ENCODE measurements at regions not wholly inside any gene's neighbourhood (a gene's known extent, or its start where the extent isn't known, plus 50 kb on each side); places are given as distances from the start of the nearest gene placed in this dataset.

DNA sequence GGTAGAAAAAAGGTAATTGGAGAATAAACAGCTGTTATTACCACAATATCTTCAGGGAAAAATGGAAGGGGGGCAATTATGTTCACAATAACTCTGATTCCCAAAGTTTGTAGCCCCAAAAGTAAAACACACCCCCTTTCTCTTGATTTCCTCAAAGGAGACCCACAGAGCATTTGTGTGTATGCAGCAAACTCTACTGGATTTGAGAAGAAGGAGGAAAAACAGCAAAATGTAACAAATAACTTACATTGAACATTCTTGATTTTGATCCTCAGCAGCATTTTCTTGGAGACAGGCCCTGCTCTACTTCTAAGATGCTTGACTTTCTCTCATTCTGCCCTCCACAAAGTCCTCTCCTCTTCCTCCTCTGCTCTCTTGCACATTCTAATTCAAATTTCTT is 420.8 kb upstream of the EDIL3 start:
- Histone ChIP-seq H3K27me3 (ENCODE audit: control insufficient read depth in 3 of 3, insufficient read depth in 3 of 3, low read length in 3 of 3) (no peaks in the 10 kb centered on the region), H3K4me3 (ENCODE audit: low read depth in 1 of 3, low read length in 3 of 3) (no peak overlapping the region), H3K36me3 (ENCODE audit: control insufficient read depth in 3 of 3, insufficient read depth in 2 of 3, low read depth in 1 of 3, low read length in 3 of 3) (no peaks in the 10 kb centered on the region), H3K9me3 (ENCODE audit: control insufficient read depth in 2 of 2, insufficient read depth in 1 of 2, low read depth in 1 of 2, low read length in 1 of 2) (no peaks in the 10 kb centered on the region), H3K27ac (ENCODE audit: low read depth in 1 of 3, low read length in 2 of 3) (no peak overlapping the region), H3K4me1 (ENCODE audit: control insufficient read depth in 3 of 3, insufficient read depth in 2 of 3, low read depth in 1 of 3, low read length in 2 of 3) (no peaks in the 10 kb centered on the region)
- FAIRE-seq, result no peak
- no peak for DNase-seq

DNA sequence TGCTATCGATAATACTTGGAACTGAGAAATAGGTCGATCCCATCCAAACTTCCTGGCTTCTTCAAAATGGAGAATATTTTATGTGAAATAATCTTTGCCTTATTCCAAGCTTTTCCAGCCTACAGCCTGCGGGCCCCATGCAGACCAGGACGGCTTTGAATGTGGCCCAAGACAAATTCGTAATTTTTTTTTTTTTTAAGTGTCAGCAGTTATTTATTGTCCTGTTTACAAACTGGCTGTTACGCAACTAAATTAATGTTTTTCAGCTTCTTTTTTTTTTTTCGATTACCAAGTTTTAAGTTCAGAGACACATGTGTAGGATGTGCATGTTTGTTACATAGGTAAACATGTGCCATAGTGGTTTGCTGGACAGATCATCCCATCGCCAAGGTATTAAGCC is 411.7 kb upstream of the EDIL3 start:
- WGBS, 3 donors, result 88 to 89% (median 88%) methylated on average over 8 of the region's 8 CpGs
- FAIRE-seq (no peak), DNase-seq (no peak)
- Histone ChIP-seq H3K27me3 (ENCODE audit: control insufficient read depth in 3 of 3, insufficient read depth in 3 of 3, low read length in 3 of 3) (no peaks in the 10 kb centered on the region), H3K36me3 (ENCODE audit: control insufficient read depth in 3 of 3, insufficient read depth in 2 of 3, low read depth in 1 of 3, low read length in 3 of 3) (no peaks in the 10 kb centered on the region), H3K9me3 (ENCODE audit: control insufficient read depth in 2 of 2, insufficient read depth in 1 of 2, low read depth in 1 of 2, low read length in 1 of 2) (no peaks in the 10 kb centered on the region), H3K4me3 (ENCODE audit: low read depth in 1 of 3, low read length in 3 of 3) (no peak overlapping the region), H3K4me1 (ENCODE audit: control insufficient read depth in 3 of 3, insufficient read depth in 2 of 3, low read depth in 1 of 3, low read length in 2 of 3) (no peaks in the 10 kb centered on the region), H3K27ac (ENCODE audit: low read depth in 1 of 3, low read length in 2 of 3) (no peak overlapping the region)

DNA sequence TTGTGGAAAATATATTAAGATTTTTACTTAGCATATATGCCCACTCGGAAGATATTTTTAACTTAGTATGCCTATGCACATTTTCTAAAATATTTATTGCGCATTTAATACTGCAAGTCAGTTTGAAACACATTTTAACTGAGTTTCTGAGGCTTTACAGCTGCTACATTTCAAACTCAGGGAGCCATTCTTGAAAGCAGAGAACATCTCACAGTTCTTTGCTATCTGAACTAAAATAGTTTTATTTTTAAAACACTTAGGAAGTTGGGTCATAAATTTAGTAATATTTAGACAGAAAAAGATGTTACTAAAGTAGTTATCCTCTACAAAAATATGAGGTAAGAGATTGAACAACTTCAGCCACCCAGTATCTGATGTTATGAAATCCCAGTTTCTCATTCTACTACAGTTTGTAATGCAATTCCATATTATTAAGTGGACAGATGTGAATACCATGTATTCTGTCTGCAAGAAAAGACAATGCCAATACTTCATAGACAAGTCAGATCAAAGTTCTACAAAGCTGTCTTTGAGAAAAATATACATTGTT is 409.9 kb upstream of the EDIL3 start:
- no peak for FAIRE-seq
- no peak for DNase-seq
- Histone ChIP-seq H3K36me3 (ENCODE audit: control insufficient read depth in 3 of 3, insufficient read depth in 2 of 3, low read depth in 1 of 3, low read length in 3 of 3) (no peaks in the 10 kb centered on the region), H3K4me3 (ENCODE audit: low read depth in 1 of 3, low read length in 3 of 3) (no peak overlapping the region), H3K27me3 (ENCODE audit: control insufficient read depth in 3 of 3, insufficient read depth in 3 of 3, low read length in 3 of 3) (no peaks in the 10 kb centered on the region), H3K4me1 (ENCODE audit: control insufficient read depth in 3 of 3, insufficient read depth in 2 of 3, low read depth in 1 of 3, low read length in 2 of 3) (no peaks in the 10 kb centered on the region), H3K27ac (ENCODE audit: low read depth in 1 of 3, low read length in 2 of 3) (no peak overlapping the region), H3K9me3 (ENCODE audit: control insufficient read depth in 2 of 2, insufficient read depth in 1 of 2, low read depth in 1 of 2, low read length in 1 of 2) (no peaks in the 10 kb centered on the region)
- WGBS, 3 donors, result 65 to 88% (median 76%) methylated on average over 2 of the region's 2 CpGs

DNA sequence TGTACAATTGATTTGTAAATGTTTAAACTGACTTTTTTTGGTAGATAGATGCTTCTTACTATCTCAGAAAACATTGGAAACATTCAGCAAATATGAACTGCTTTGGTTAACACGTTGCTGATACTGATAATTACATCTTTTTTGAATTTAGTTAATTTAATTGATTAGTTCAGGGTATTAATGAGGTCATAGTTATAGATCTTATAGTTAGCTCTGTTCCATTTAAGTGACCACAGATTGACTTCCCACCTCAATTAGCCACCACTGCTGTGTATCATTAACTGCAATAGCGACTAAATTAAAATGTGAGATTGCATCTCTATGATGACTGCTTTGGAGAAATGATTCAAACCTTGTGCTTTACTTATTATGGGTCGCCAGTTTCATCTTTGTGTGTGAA is 407.1 kb upstream of the EDIL3 start:
- DNase-seq, result no peak
- WGBS, 3 donors, result 47 to 72% (median 54%) methylated on average over 3 of the region's 3 CpGs
- no peak for FAIRE-seq
- Histone ChIP-seq H3K4me1 (ENCODE audit: control insufficient read depth in 3 of 3, insufficient read depth in 2 of 3, low read depth in 1 of 3, low read length in 2 of 3) (no peaks in the 10 kb centered on the region), H3K9me3 (ENCODE audit: control insufficient read depth in 2 of 2, insufficient read depth in 1 of 2, low read depth in 1 of 2, low read length in 1 of 2) (no peaks in the 10 kb centered on the region), H3K4me3 (ENCODE audit: low read depth in 1 of 3, low read length in 3 of 3) (no peak overlapping the region), H3K27ac (ENCODE audit: low read depth in 1 of 3, low read length in 2 of 3) (no peak overlapping the region), H3K36me3 (ENCODE audit: control insufficient read depth in 3 of 3, insufficient read depth in 2 of 3, low read depth in 1 of 3, low read length in 3 of 3) (no peaks in the 10 kb centered on the region), H3K27me3 (ENCODE audit: control insufficient read depth in 3 of 3, insufficient read depth in 3 of 3, low read length in 3 of 3) (no peaks in the 10 kb centered on the region)

DNA sequence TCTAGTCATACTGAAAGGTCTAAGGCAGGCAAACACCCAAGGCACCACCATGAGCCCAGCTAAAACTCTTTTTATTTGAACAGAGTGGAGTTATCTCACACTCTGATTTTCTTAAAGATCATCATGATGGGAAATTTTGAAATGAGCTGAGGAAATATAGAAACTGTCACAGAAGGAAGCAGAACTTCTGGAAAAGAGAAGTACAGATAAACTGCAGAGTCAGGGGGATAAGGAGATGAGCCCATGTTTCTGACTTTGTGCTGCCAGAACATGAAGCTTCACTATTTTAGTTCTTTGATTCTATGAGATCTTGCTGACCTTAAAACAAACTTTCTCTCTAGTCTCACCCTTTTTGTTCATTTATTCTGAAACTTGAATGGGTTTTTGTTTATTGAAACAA is 406.5 kb upstream of the EDIL3 start:
- Histone ChIP-seq H3K36me3 (ENCODE audit: control insufficient read depth in 3 of 3, insufficient read depth in 2 of 3, low read depth in 1 of 3, low read length in 3 of 3) (no peaks in the 10 kb centered on the region), H3K4me3 (ENCODE audit: low read depth in 1 of 3, low read length in 3 of 3) (no peak overlapping the region), H3K27me3 (ENCODE audit: control insufficient read depth in 3 of 3, insufficient read depth in 3 of 3, low read length in 3 of 3) (no peaks in the 10 kb centered on the region), H3K9me3 (ENCODE audit: control insufficient read depth in 2 of 2, insufficient read depth in 1 of 2, low read depth in 1 of 2, low read length in 1 of 2) (no peaks in the 10 kb centered on the region), H3K4me1 (ENCODE audit: control insufficient read depth in 3 of 3, insufficient read depth in 2 of 3, low read depth in 1 of 3, low read length in 2 of 3) (no peaks in the 10 kb centered on the region), H3K27ac (ENCODE audit: low read depth in 1 of 3, low read length in 2 of 3) (no peak overlapping the region)
- FAIRE-seq, result no peak
- DNase-seq, result no peak

DNA sequence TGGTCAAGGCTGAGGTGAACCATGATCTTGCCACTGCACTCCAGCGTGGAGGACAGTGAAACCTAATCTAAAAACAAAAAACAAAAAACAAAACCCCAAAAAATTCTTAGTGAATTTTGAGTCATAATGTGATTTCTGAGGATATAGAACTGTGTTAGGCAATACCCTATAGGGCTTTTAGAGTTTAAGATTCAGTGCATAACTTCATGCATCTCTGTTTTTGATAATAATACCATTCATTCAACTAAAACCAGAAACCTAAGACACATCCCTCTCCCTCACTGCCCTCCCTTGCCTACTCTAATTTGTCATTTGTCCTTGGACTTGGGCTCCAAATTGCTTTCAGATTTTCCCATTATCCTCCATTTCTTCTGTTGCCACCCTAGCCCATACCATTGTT is 405.7 kb upstream of the EDIL3 start:
- Histone ChIP-seq H3K36me3 (ENCODE audit: control insufficient read depth in 3 of 3, insufficient read depth in 2 of 3, low read depth in 1 of 3, low read length in 3 of 3) (no peaks in the 10 kb centered on the region), H3K4me1 (ENCODE audit: control insufficient read depth in 3 of 3, insufficient read depth in 2 of 3, low read depth in 1 of 3, low read length in 2 of 3) (no peaks in the 10 kb centered on the region), H3K27ac (ENCODE audit: low read depth in 1 of 3, low read length in 2 of 3) (no peak overlapping the region), H3K9me3 (ENCODE audit: control insufficient read depth in 2 of 2, insufficient read depth in 1 of 2, low read depth in 1 of 2, low read length in 1 of 2) (no peaks in the 10 kb centered on the region), H3K4me3 (ENCODE audit: low read depth in 1 of 3, low read length in 3 of 3) (no peak overlapping the region), H3K27me3 (ENCODE audit: control insufficient read depth in 3 of 3, insufficient read depth in 3 of 3, low read length in 3 of 3) (no peaks in the 10 kb centered on the region)
- 75 to 81% (median 79%) methylated on average over 1 of the region's 1 CpG for WGBS, 3 donors
- DNase-seq, result no peak
- FAIRE-seq, result no peak

DNA sequence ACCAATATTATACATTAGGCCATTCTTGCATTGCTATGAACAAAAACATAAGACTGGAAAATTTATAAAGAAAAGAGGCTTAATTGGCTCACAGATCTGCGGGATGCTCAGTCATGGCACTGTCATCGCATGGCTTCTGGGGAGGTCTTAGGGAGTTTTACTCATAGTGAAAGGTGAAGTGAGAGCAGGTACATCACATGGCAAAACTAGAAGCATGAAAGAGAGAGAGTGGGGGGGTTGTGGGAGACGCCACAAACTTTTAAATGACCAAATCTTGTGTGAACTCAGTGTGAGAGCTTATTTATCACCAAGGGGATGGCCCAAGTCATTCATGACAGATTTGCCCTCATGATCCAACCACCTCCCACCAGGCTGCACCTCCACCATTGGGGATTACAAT is 398.3 kb upstream of the EDIL3 start:
- WGBS, 3 donors, result 84 to 92% (median 89%) methylated on average over 3 of the region's 3 CpGs
- no peaks in the 10 kb centered on the region for H3K4me1 ChIP-seq (ENCODE audit: control insufficient read depth in 3 of 3, insufficient read depth in 2 of 3, low read depth in 1 of 3, low read length in 2 of 3)

DNA sequence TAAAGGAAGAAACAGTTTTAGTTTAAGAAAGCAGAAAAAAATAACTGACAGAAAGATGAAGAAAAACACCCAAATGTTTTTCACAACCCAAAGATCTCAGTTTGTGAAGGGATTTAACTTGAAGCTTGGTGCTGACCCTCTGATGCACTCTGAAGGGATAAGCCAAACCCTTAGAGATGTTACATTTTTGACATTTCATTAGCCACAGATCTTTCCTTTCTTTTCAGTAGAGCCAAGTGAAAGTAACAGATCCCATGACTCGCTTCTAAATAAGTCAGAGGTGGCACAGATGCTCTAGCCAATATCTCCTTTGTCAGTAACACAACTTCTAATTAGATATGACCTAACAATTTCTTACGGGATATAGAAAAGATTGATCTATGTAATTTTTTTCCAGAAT is 394.5 kb upstream of the EDIL3 start:
- Histone ChIP-seq H3K27me3 (ENCODE audit: control insufficient read depth in 3 of 3, insufficient read depth in 3 of 3, low read length in 3 of 3) (no peaks in the 10 kb centered on the region), H3K4me3 (ENCODE audit: low read depth in 1 of 3, low read length in 3 of 3) (no peak overlapping the region), H3K36me3 (ENCODE audit: control insufficient read depth in 3 of 3, insufficient read depth in 2 of 3, low read depth in 1 of 3, low read length in 3 of 3) (no peaks in the 10 kb centered on the region), H3K4me1 (ENCODE audit: control insufficient read depth in 3 of 3, insufficient read depth in 2 of 3, low read depth in 1 of 3, low read length in 2 of 3) (no peaks in the 10 kb centered on the region), H3K27ac (ENCODE audit: low read depth in 1 of 3, low read length in 2 of 3) (no peak overlapping the region), H3K9me3 (ENCODE audit: control insufficient read depth in 2 of 2, insufficient read depth in 1 of 2, low read depth in 1 of 2, low read length in 1 of 2) (no peaks in the 10 kb centered on the region)
- 52 to 66% (median 53%) methylated on average over 2 of the region's 2 CpGs for WGBS, 3 donors
- DNase-seq (no peak), FAIRE-seq (no peak)

More for the DNA sequence above, 398.3 kb upstream of the EDIL3 start:
- no peak for DNase-seq
- Histone ChIP-seq H3K4me3 (ENCODE audit: low read depth in 1 of 3, low read length in 3 of 3) (no peak overlapping the region), H3K27me3 (ENCODE audit: control insufficient read depth in 3 of 3, insufficient read depth in 3 of 3, low read length in 3 of 3) (no peaks in the 10 kb centered on the region), H3K27ac (ENCODE audit: low read depth in 1 of 3, low read length in 2 of 3) (no peak overlapping the region), H3K9me3 (ENCODE audit: control insufficient read depth in 2 of 2, insufficient read depth in 1 of 2, low read depth in 1 of 2, low read length in 1 of 2) (no peaks in the 10 kb centered on the region), H3K36me3 (ENCODE audit: control insufficient read depth in 3 of 3, insufficient read depth in 2 of 3, low read depth in 1 of 3, low read length in 3 of 3) (no peaks in the 10 kb centered on the region)
- FAIRE-seq, result no peak

DNA sequence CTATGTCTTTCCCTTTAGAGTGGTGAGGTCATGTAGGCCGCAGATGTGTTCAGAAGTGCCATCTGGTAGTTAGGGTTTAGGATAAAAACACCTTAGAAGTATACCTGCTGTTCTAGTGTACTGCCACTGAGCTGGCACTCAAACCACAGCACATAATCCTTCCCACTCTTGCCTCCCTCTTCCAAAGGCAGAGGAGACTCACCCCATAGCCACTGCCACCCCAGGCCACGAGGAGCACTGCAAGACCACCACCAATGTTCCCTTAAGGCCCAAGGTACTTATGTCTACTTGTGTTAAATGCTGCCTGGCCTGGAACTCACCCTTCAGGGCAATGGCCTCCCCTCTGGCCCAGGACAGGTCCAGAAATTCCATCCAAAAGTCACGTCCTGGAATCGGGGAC is 379.5 kb upstream of the EDIL3 start:
- 58 to 70% (median 62%) methylated on average over 4 of the region's 4 CpGs for WGBS, 3 donors
- Histone ChIP-seq H3K9me3 (ENCODE audit: control insufficient read depth in 2 of 2, insufficient read depth in 1 of 2, low read depth in 1 of 2, low read length in 1 of 2) (no peaks in the 10 kb centered on the region), H3K4me1 (ENCODE audit: control insufficient read depth in 3 of 3, insufficient read depth in 2 of 3, low read depth in 1 of 3, low read length in 2 of 3) (no peaks in the 10 kb centered on the region), H3K27ac (ENCODE audit: low read depth in 1 of 3, low read length in 2 of 3) (no peak overlapping the region), H3K27me3 (ENCODE audit: control insufficient read depth in 3 of 3, insufficient read depth in 3 of 3, low read length in 3 of 3) (no peaks in the 10 kb centered on the region), H3K36me3 (ENCODE audit: control insufficient read depth in 3 of 3, insufficient read depth in 2 of 3, low read depth in 1 of 3, low read length in 3 of 3) (no peaks in the 10 kb centered on the region), H3K4me3 (ENCODE audit: low read depth in 1 of 3, low read length in 3 of 3) (no peak overlapping the region)
- FAIRE-seq (no peak), DNase-seq (no peak)
